ENCODE measurements at regions not wholly inside any gene's neighbourhood (a gene's known extent, or its start where the extent isn't known, plus 50 kb on each side); places are given as distances from the start of the nearest gene placed in this dataset.

- TF ChIP-seq, protein P1, sequence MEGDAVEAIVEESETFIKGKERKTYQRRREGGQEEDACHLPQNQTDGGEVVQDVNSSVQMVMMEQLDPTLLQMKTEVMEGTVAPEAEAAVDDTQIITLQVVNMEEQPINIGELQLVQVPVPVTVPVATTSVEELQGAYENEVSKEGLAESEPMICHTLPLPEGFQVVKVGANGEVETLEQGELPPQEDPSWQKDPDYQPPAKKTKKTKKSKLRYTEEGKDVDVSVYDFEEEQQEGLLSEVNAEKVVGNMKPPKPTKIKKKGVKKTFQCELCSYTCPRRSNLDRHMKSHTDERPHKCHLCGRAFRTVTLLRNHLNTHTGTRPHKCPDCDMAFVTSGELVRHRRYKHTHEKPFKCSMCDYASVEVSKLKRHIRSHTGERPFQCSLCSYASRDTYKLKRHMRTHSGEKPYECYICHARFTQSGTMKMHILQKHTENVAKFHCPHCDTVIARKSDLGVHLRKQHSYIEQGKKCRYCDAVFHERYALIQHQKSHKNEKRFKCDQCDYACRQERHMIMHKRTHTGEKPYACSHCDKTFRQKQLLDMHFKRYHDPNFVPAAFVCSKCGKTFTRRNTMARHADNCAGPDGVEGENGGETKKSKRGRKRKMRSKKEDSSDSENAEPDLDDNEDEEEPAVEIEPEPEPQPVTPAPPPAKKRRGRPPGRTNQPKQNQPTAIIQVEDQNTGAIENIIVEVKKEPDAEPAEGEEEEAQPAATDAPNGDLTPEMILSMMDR (IDR thresholded peaks at IDR 0.05), result no peak
- TF ChIP-seq POLR2A (IDR thresholded peaks at IDR 0.05), result no peak
- no peak for TF ChIP-seq EP300 (IDR thresholded peaks at IDR 0.05)
Observed at GRCh38 chr22:27389727-27390075, 411.9 kb downstream of the MN1 start.
